HEK293 (cell line): ENCODE measurements at regions not wholly inside any gene's neighbourhood (a gene's known extent, or its start where the extent isn't known, plus 50 kb on each side); places are given as distances from the start of the nearest gene placed in this dataset.

ENCODE experiments used
- CTCF ChIA-PET: fragments of 350-600 bp; formaldehyde crosslinking; extraction: SDS; loops from one replicate; lab custom pipeline; 2021; ENCODE audit warnings: antibody characterized with exemption; lab: Yijun Ruan, JAX
- POLR2A ChIA-PET: fragments of 300-600 bp; formaldehyde crosslinking; extraction: SDS; loops from one replicate; lab custom pipeline; 2020; ENCODE audit warnings: antibody characterized with exemption, inconsistent platforms; lab: Yijun Ruan, JAX
- H3K27ac ChIP-seq: fragments of 200-500 bp; sonication (Bioruptor generic); 2 replicates; pipeline ENCODE4 v1.5.1; 2014; ENCODE audit warnings: low read depth, low read length, control low read depth, inconsistent platforms; ENCODE audit errors: extremely low read depth
- H3K36me3 ChIP-seq, 2 experiments: fragments of 200-500 bp in 1 of 2; sonication (Bioruptor generic) in 1 of 2; 1 replicate in 1 of 2; 2 replicates in 1 of 2; pipeline ENCODE4 v1.5.1; 2014 to 2017; ENCODE audit warnings: inconsistent platforms in 2 of 2, low read length in 2 of 2; ENCODE audit not compliant: control insufficient read depth in 2 of 2, insufficient read depth in 1 of 2
- H3K4me1 ChIP-seq: fragments of 200-500 bp; sonication (Bioruptor generic); 2 replicates; pipeline ENCODE4 v1.5.1; 2014; ENCODE audit warnings: mild to moderate bottlenecking, low read length, inconsistent platforms; ENCODE audit not compliant: control insufficient read depth, insufficient read depth
- H3K4me3 ChIP-seq: 2 replicates; pipeline ENCODE4 v1.5.1; 2011; ENCODE audit warnings: low read depth, mild to moderate bottlenecking, control low read depth, low read length, moderate library complexity
- H3K9me3 ChIP-seq: fragments of 200-500 bp; sonication (Bioruptor generic); 2 replicates; pipeline ENCODE4 v1.5.1; 2014; ENCODE audit warnings: low read depth, low read length, inconsistent platforms; ENCODE audit not compliant: control insufficient read depth, insufficient read depth
- KLF17 ChIP-seq: fragments of 450-650 bp; formaldehyde crosslinking; IDR thresholded peaks from 2 replicates; pipeline ENCODE4 v1.5.1; 2016; ENCODE audit warnings: missing biosample characterization, missing genetic modification characterization
- PRDM10 ChIP-seq: fragments of 450-650 bp; formaldehyde crosslinking; IDR thresholded peaks from 2 replicates; pipeline ENCODE4 v1.5.1; 2016; ENCODE audit warnings: missing biosample characterization, missing genetic modification characterization
- REST ChIP-seq: fragments of 450-650 bp; formaldehyde crosslinking; IDR thresholded peaks from 2 replicates; pipeline ENCODE4 v1.5.1; 2016; ENCODE audit warnings: missing biosample characterization, missing genetic modification characterization
- SALL2 ChIP-seq: fragments of 450-650 bp; formaldehyde crosslinking; IDR thresholded peaks from 2 replicates; pipeline ENCODE4 v1.5.0; 2017; ENCODE audit warnings: missing biosample characterization, mild to moderate bottlenecking, missing genetic modification characterization, borderline replicate concordance
- SETDB1 ChIP-seq: IDR thresholded peaks from one replicate; pipeline ENCODE4 v1.6.1; 2017; ENCODE audit warnings: mild to moderate bottlenecking, low read length, moderate library complexity, mixed read lengths; ENCODE audit not compliant: insufficient read length
- ZBTB1 ChIP-seq: fragments of 450-650 bp; formaldehyde crosslinking; IDR thresholded peaks from 2 replicates; pipeline ENCODE4 v1.5.1; 2016; ENCODE audit warnings: missing biosample characterization, missing genetic modification characterization
- ZIC2 ChIP-seq: fragments of 450-650 bp; formaldehyde crosslinking; IDR thresholded peaks from 2 replicates; pipeline ENCODE4 v1.5.1; 2016; ENCODE audit warnings: missing biosample characterization, missing genetic modification characterization
- ZNF138 ChIP-seq: fragments of 450-650 bp; formaldehyde crosslinking; IDR thresholded peaks from 2 replicates; pipeline ENCODE4 v1.5.1; 2016; ENCODE audit warnings: missing biosample characterization, missing genetic modification characterization, borderline replicate concordance
- ZNF169 ChIP-seq: fragments of 450-650 bp; formaldehyde crosslinking; IDR thresholded peaks from 2 replicates; pipeline ENCODE4 v1.5.1; 2016; ENCODE audit warnings: missing biosample characterization, missing genetic modification characterization
- ZNF2 ChIP-seq: fragments of 450-650 bp; formaldehyde crosslinking; IDR thresholded peaks from 2 replicates; pipeline ENCODE4 v1.5.1; 2016; ENCODE audit warnings: missing biosample characterization, missing genetic modification characterization
- ZNF214 ChIP-seq: fragments of 450-650 bp; formaldehyde crosslinking; IDR thresholded peaks from 2 replicates; pipeline ENCODE4 v1.5.1; 2017; ENCODE audit warnings: missing biosample characterization, mild to moderate bottlenecking, missing genetic modification characterization, borderline replicate concordance
- ZNF23 ChIP-seq: fragments of 450-650 bp; formaldehyde crosslinking; IDR thresholded peaks from 2 replicates; pipeline ENCODE4 v1.5.1; 2016; ENCODE audit warnings: missing biosample characterization, missing genetic modification characterization, borderline replicate concordance
- ZNF398 ChIP-seq: fragments of 450-650 bp; formaldehyde crosslinking; IDR thresholded peaks from 2 replicates; pipeline ENCODE4 v1.5.1; 2017; ENCODE audit warnings: missing biosample characterization, missing genetic modification characterization
- ZNF473 ChIP-seq: fragments of 450-650 bp; formaldehyde crosslinking; IDR thresholded peaks from 2 replicates; pipeline ENCODE4 v1.5.1; 2017; ENCODE audit warnings: missing biosample characterization, missing genetic modification characterization
- ZNF639 ChIP-seq: fragments of 450-650 bp; formaldehyde crosslinking; IDR thresholded peaks from 2 replicates; pipeline ENCODE4 v1.5.1; 2016; ENCODE audit warnings: missing biosample characterization, missing genetic modification characterization
- ZNF658 ChIP-seq: fragments of 450-650 bp; formaldehyde crosslinking; IDR thresholded peaks from 2 replicates; pipeline ENCODE4; 2016; ENCODE audit warnings: missing biosample characterization, missing genetic modification characterization
- ZNF747 ChIP-seq: fragments of 450-650 bp; formaldehyde crosslinking; IDR thresholded peaks from 2 replicates; pipeline ENCODE4 v1.5.1; 2016; ENCODE audit warnings: missing biosample characterization, missing genetic modification characterization

- TF ChIP-seq ZNF747 (tag by site-specific recombination) (no peak), ZIC2 (tag by site-specific recombination) (no peak), SETDB1 (no peak), ZNF473 (tag by site-specific recombination) (no peak), ZNF639 (tag by site-specific recombination) (no peak), ZNF138 (tag by site-specific recombination) (no peak), SALL2 (tag by site-specific recombination) (no peak), ZNF214 (tag by site-specific recombination) (no peak), REST (tag by site-specific recombination) (no peak), ZNF658 (tag by site-specific recombination) (no peak), PRDM10 (tag by site-specific recombination) (no peak), ZNF398 (tag by site-specific recombination) (no peak), ZNF23 (tag by site-specific recombination) (no peak), ZNF169 (tag by site-specific recombination) (no peak), ZBTB1 (tag by site-specific recombination) (no peak), KLF17 (tag by site-specific recombination) (no peak), ZNF2 (no peak)
- Histone ChIP-seq H3K27ac (no peak overlapping the region), H3K4me1 (peaks cover 18% of the 10 kb centered on the region), H3K9me3 (no peaks in the 10 kb centered on the region), H3K36me3 (no peaks in the 10 kb centered on the region), H3K4me3 (no peak overlapping the region)
- ChIA-PET CTCF (no interaction called here), POLR2A (no interaction called here)
These were observed 156.3 kb upstream of the FOXN3 start for GRCh38 chr14:89573399-89573657.
